Vagina (tissue), 2 donors: ENCODE measurements at regions not wholly inside any gene's neighbourhood (a gene's known extent, or its start where the extent isn't known, plus 50 kb on each side); places are given as distances from the start of the nearest gene placed in this dataset.

Experiments used
- CTCF ChIP-seq, 3 experiments: fragments of 450-650 bp in 2 of 3; fragments of 200-600 bp in 1 of 3; sonication (generic) in 1 of 3; IDR thresholded peaks; one replicate each; pipeline ENCODE4 v1.5.1; 2017 to 2019; ENCODE audit warnings: antibody characterized with exemption in 3 of 3, mild to moderate bottlenecking in 2 of 3, moderate library complexity in 2 of 3
- POLR2A ChIP-seq, 2 donors: fragments of 450-650 bp; IDR thresholded peaks; one replicate each; pipeline ENCODE4 v1.6.1; 2017; ENCODE audit warnings: antibody characterized with exemption in 2 of 2, mild to moderate bottlenecking in 2 of 2, moderate library complexity in 2 of 2

- TF ChIP-seq CTCF (IDR thresholded peaks at IDR 0.05) = no peak
- TF ChIP-seq POLR2A (IDR thresholded peaks at IDR 0.05) = no peak
Measured at GRCh38 chr5:57586649-57587048, 104.0 kb upstream of the ACTBL2 start.
